Fibroblast of lung (primary cell): ENCODE measurements at regions not wholly inside any gene's neighbourhood (a gene's known extent, or its start where the extent isn't known, plus 50 kb on each side); places are given as distances from the start of the nearest gene placed in this dataset.
"Not testable (repeated sequence)": the region's sequence is repeated elsewhere in the genome, so short reads cannot be mapped to it uniquely, and the experiment has no call there.

Source experiments
- EZH2 ChIP-seq: IDR thresholded peaks from 2 replicates; pipeline ENCODE4 v1.5.1; 2012; ENCODE audit warnings: low read length, control low read depth, mild to moderate bottlenecking; ENCODE audit errors: missing control alignments
- TF ChIP-seq, protein P1 (sequence below), 2 donors: IDR thresholded peaks in 1 of 2; conservative IDR thresholded peaks in 1 of 2; 1 replicate in 1 of 2; 2 replicates in 1 of 2; pipeline ENCODE4 v1.5.1; 2011 to 2012; ENCODE audit warnings: low read length in 2 of 2, control low read depth in 1 of 2, inconsistent platforms in 1 of 2, low read depth in 1 of 2, mild to moderate bottlenecking in 1 of 2

DNA sequence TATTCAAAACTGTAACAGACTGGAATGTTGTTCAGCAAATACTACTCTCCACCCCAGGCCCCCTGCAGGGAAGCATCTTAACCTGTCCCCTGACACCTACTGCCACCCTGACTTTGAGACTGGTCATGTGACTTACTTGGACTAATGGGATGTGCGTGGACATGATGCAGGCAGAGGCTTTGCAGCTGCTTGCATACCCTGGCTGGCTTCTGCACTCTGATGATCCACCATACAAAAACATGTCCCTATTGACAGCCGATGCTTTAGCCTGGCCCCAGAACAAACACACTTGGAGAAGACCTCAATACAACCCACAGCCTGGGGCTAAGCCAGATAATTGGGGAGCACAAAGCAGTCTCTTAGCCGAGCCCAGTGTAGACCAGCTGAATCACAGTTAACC lies 180.5 kb downstream of the ATP6V0E2 start:
- TF ChIP-seq, protein P1, sequence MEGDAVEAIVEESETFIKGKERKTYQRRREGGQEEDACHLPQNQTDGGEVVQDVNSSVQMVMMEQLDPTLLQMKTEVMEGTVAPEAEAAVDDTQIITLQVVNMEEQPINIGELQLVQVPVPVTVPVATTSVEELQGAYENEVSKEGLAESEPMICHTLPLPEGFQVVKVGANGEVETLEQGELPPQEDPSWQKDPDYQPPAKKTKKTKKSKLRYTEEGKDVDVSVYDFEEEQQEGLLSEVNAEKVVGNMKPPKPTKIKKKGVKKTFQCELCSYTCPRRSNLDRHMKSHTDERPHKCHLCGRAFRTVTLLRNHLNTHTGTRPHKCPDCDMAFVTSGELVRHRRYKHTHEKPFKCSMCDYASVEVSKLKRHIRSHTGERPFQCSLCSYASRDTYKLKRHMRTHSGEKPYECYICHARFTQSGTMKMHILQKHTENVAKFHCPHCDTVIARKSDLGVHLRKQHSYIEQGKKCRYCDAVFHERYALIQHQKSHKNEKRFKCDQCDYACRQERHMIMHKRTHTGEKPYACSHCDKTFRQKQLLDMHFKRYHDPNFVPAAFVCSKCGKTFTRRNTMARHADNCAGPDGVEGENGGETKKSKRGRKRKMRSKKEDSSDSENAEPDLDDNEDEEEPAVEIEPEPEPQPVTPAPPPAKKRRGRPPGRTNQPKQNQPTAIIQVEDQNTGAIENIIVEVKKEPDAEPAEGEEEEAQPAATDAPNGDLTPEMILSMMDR (conservative IDR thresholded peaks at IDR 0.05 in 1 of 2, IDR thresholded peaks at IDR 0.05 in 1 of 2; ENCODE audit: low read depth in 1 of 2, low read length in 2 of 2) = not testable (repeated sequence)
- TF ChIP-seq EZH2 = not testable (repeated sequence)
